ENCODE measurements at regions not wholly inside any gene's neighbourhood (a gene's known extent, or its start where the extent isn't known, plus 50 kb on each side); places are given as distances from the start of the nearest gene placed in this dataset.
"Not testable (repeated sequence)": the region's sequence is repeated elsewhere in the genome, so short reads cannot be mapped to it uniquely, and the experiment has no call there.

DNA sequence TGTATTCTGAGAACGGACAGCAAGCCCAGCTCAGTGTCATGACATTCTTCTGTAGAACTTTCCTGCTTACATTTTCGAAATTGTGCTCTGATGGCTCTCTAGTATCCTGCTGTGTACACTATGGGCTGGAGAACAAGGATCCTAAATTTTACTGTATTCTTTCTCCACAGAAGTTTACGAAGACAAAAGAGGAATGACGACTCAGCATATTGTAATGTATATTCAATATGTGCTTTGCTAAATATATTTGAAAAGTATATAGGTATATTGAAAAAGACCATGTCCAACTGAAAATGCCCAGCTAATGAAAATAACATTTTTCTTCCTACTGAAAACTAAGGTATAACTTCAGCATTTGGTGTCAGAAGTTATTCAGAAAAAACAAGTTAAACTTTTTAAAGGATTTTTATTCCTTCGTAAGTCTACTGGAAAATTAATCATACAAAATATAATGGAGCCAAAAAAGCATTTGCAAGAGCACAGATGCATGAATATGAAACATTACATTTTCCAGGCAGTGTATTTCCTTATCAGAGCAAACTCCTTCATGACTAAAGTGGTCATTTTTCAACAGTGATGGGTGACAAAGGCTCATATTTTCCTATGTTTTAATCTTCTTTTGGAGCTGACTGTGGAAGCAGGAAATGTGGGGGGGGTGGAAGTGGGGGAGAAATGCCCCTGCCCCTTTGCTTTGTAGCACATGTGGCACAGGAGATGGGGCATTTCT, 143.8 kb upstream of the THUMPD2 start:
- 87 to 89% methylated on average over 5 of the region's 5 CpGs for WGBS, 2 donors
- no peaks in the 10 kb centered on the region for H3K9me3 ChIP-seq
- no peaks in the 10 kb centered on the region for H3K36me3 ChIP-seq
- H3K27ac ChIP-seq, result no peak overlapping the region
- no peak for ATAC-seq (ENCODE audit: low FRiP score in 2 of 2)
- no peaks in the 10 kb centered on the region for H3K4me1 ChIP-seq
- H3K4me3 ChIP-seq, result no peak overlapping the region
- no peak for DNase-seq
- H3K27me3 ChIP-seq, result no peaks in the 10 kb centered on the region
- TF ChIP-seq, protein P1, sequence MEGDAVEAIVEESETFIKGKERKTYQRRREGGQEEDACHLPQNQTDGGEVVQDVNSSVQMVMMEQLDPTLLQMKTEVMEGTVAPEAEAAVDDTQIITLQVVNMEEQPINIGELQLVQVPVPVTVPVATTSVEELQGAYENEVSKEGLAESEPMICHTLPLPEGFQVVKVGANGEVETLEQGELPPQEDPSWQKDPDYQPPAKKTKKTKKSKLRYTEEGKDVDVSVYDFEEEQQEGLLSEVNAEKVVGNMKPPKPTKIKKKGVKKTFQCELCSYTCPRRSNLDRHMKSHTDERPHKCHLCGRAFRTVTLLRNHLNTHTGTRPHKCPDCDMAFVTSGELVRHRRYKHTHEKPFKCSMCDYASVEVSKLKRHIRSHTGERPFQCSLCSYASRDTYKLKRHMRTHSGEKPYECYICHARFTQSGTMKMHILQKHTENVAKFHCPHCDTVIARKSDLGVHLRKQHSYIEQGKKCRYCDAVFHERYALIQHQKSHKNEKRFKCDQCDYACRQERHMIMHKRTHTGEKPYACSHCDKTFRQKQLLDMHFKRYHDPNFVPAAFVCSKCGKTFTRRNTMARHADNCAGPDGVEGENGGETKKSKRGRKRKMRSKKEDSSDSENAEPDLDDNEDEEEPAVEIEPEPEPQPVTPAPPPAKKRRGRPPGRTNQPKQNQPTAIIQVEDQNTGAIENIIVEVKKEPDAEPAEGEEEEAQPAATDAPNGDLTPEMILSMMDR (IDR thresholded peaks at IDR 0.05), result no peak
- TF ChIP-seq POLR2AphosphoS5 (IDR thresholded peaks at IDR 0.05), result no peak
- no peak for TF ChIP-seq POLR2A (IDR thresholded peaks at IDR 0.05)
- no peak for TF ChIP-seq EP300 (IDR thresholded peaks at IDR 0.05)

GRCh38 chr2:39920307-39920801, 141.3 kb upstream of the THUMPD2 start:
- Histone ChIP-seq H3K27me3 (no peaks in the 10 kb centered on the region), H3K9me3 (no peaks in the 10 kb centered on the region), H3K4me3 (no peak overlapping the region), H3K4me1 (no peaks in the 10 kb centered on the region), H3K27ac (no peak overlapping the region), H3K36me3 (no peaks in the 10 kb centered on the region)
- TF ChIP-seq POLR2AphosphoS5 (IDR thresholded peaks at IDR 0.05) (no peak), POLR2A (IDR thresholded peaks at IDR 0.05) (no peak), EP300 (IDR thresholded peaks at IDR 0.05) (no peak)
- TF ChIP-seq, protein P1 (IDR thresholded peaks at IDR 0.05), result no peak
- ATAC-seq (ENCODE audit: low FRiP score in 2 of 2) (no peak), DNase-seq (peak in 1 of 2 donors; percentile 14)
- 49% methylated on average over 5 of the region's 5 CpGs; no CpG with 5 or more reads in 1 of the 2 donors for WGBS, 2 donors

GRCh38 chr2:39919511-39920306, 140.7 kb upstream of the THUMPD2 start:
- no peaks in the 10 kb centered on the region for H3K27me3 ChIP-seq
- H3K36me3 ChIP-seq, result no peaks in the 10 kb centered on the region
- no peak overlapping the region for H3K4me3 ChIP-seq
- H3K4me1 ChIP-seq, result no peaks in the 10 kb centered on the region
- TF ChIP-seq, protein P1 (IDR thresholded peaks at IDR 0.05), result no peak
- TF ChIP-seq POLR2A (IDR thresholded peaks at IDR 0.05) (no peak), POLR2AphosphoS5 (IDR thresholded peaks at IDR 0.05) (no peak), EP300 (IDR thresholded peaks at IDR 0.05) (no peak)
- H3K9me3 ChIP-seq, result no peaks in the 10 kb centered on the region
- WGBS, 2 donors, result 97% methylated on average over 5 of the region's 5 CpGs; no CpG with 5 or more reads in 1 of the 2 donors
- DNase-seq (peak in 1 of 2 donors; percentile 22), ATAC-seq (ENCODE audit: low FRiP score in 2 of 2) (peak; percentile 28 to 57)
- no peak overlapping the region for H3K27ac ChIP-seq

- Histone ChIP-seq H3K4me3 (no peak overlapping the region), H3K9me3 (no peaks in the 10 kb centered on the region), H3K4me1 (no peaks in the 10 kb centered on the region), H3K36me3 (no peaks in the 10 kb centered on the region), H3K27ac (no peak overlapping the region), H3K27me3 (no peaks in the 10 kb centered on the region)
- ATAC-seq (ENCODE audit: low FRiP score in 2 of 2) (no peak), DNase-seq (no peak)
- no peak for TF ChIP-seq POLR2AphosphoS5 (IDR thresholded peaks at IDR 0.05)
- TF ChIP-seq, protein P1 (IDR thresholded peaks at IDR 0.05), result no peak
Measured at GRCh38 chr2:39918886-39919285, 139.8 kb upstream of the THUMPD2 start.

DNA sequence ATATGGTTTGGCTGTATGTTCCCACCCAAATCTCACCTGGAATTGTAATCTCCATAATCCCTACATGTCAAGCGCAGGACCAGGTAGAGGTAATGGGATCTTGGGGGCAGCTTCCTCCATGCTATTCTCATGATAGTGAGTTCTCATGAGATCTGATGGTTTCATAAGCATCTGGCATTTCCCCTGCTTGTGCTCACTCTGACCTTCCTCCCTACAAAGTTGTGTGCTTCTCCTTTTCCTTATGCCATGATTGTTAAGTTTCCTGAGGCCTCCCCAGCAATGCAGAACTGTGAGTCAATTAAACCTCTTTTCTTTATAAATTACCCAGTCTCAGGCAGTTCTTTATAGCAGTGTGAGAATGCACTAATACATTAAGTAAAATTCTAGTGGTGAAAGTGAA, 138.3 kb upstream of the THUMPD2 start:
- not testable (repeated sequence) for H3K36me3 ChIP-seq; H3K4me1 ChIP-seq; H3K4me3 ChIP-seq; ATAC-seq (ENCODE audit: low FRiP score in 2 of 2); H3K9me3 ChIP-seq; H3K27ac ChIP-seq; H3K27me3 ChIP-seq; DNase-seq
- WGBS, 2 donors, result 84 to 91% methylated on average over 1 of the region's 1 CpG
